ENCODE measurements at regions not wholly inside any gene's neighbourhood (a gene's known extent, or its start where the extent isn't known, plus 50 kb on each side); places are given as distances from the start of the nearest gene placed in this dataset.

- H3K27ac ChIP-seq: no peak overlapping the region
- no peak for TF ChIP-seq CTCF (IDR thresholded peaks at IDR 0.05)
- no peak overlapping the region for H3K4me3 ChIP-seq
- H3K4me1 ChIP-seq: no peaks in the 10 kb centered on the region
- DNase-seq: no peak
- ATAC-seq: no peak
- H3K36me3 ChIP-seq: no peaks in the 10 kb centered on the region
- no peaks in the 10 kb centered on the region for H3K9me3 ChIP-seq
- intact Hi-C loops (cut with DNase I): no loop called here
- H3K27me3 ChIP-seq: no peaks in the 10 kb centered on the region
Observed at GRCh38 chr4:112753333-112753732, 116.4 kb downstream of the LARP7 start.

- intact Hi-C loops (cut with DNase I): no loop called here
- no peaks in the 10 kb centered on the region for H3K4me1 ChIP-seq
- ATAC-seq (no peak), DNase-seq (no peak)
- no peaks in the 10 kb centered on the region for H3K27me3 ChIP-seq
- TF ChIP-seq CTCF (IDR thresholded peaks at IDR 0.05): no peak
- H3K9me3 ChIP-seq: no peaks in the 10 kb centered on the region
- H3K4me3 ChIP-seq: no peak overlapping the region
- H3K27ac ChIP-seq: no peak overlapping the region
- no peaks in the 10 kb centered on the region for H3K36me3 ChIP-seq
Observed at GRCh38 chr4:112759313-112759712, 122.4 kb downstream of the LARP7 start.

- Histone ChIP-seq H3K27me3 (no peaks in the 10 kb centered on the region), H3K4me3 (no peak overlapping the region), H3K4me1 (no peaks in the 10 kb centered on the region), H3K27ac (no peak overlapping the region), H3K9me3 (no peaks in the 10 kb centered on the region), H3K36me3 (no peaks in the 10 kb centered on the region)
- TF ChIP-seq CTCF (IDR thresholded peaks at IDR 0.05): peak in 1 of 2 donors; percentile 19
- DNase-seq: peak in 1 of 4 donors; percentile 20
- ATAC-seq: peak; percentile 44
- intact Hi-C loops (cut with DNase I): loop anchor here in 1 of 2 donors (10.0 kb wide), 1 partner anchor 131 kb away; the partner anchor contains the start of genes LARP7 and ZGRF1
Observed at GRCh38 chr4:112765317-112765974, 128.5 kb downstream of the LARP7 start.

GRCh38 chr4:112766422-112766821 is 129.5 kb downstream of the LARP7 start:
- Histone ChIP-seq H3K36me3 (no peaks in the 10 kb centered on the region), H3K4me1 (no peaks in the 10 kb centered on the region), H3K4me3 (no peak overlapping the region), H3K27me3 (no peaks in the 10 kb centered on the region), H3K27ac (no peak overlapping the region), H3K9me3 (no peaks in the 10 kb centered on the region)
- TF ChIP-seq CTCF (IDR thresholded peaks at IDR 0.05): no peak
- intact Hi-C loops (cut with DNase I): loop anchor here in 1 of 2 donors (10.0 kb wide), 1 partner anchor 132 kb away; the partner anchor contains the start of genes LARP7 and ZGRF1
- ATAC-seq (no peak), DNase-seq (peak in 1 of 4 donors; percentile 13)

GRCh38 chr4:112767386-112767785 is 130.4 kb downstream of the LARP7 start:
- no peaks in the 10 kb centered on the region for H3K27me3 ChIP-seq
- no peak overlapping the region for H3K27ac ChIP-seq
- H3K4me1 ChIP-seq: no peaks in the 10 kb centered on the region
- no peak overlapping the region for H3K4me3 ChIP-seq
- no peak for ATAC-seq
- no peak for DNase-seq
- H3K36me3 ChIP-seq: no peaks in the 10 kb centered on the region
- TF ChIP-seq CTCF (IDR thresholded peaks at IDR 0.05): no peak
- no peaks in the 10 kb centered on the region for H3K9me3 ChIP-seq
- intact Hi-C loops (cut with DNase I): loop anchor here in 1 of 2 donors (10.0 kb wide), 1 partner anchor 133 kb away; the partner anchor contains the start of genes LARP7 and ZGRF1
